ENCODE measurements at regions not wholly inside any gene's neighbourhood (a gene's known extent, or its start where the extent isn't known, plus 50 kb on each side); places are given as distances from the start of the nearest gene placed in this dataset.

DNA sequence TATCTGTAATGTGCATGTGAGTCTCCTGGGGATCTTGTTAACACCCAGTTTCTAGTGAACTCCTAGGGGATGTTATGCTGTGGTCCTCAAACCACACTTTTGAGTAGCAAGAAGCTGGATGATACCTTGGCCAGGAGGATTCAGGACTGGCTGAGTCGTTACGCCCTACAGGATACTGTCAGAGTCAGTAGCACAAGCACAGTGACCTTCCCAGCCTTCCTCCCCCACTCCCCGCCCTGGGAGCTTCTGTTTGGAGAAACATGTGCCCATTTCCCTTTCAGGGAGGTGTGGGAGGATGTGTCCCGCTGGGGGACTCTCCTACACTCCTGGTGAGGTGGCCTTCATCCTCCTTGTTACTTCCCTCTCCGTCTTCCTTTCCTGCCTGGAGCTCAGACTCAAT, 76.4 kb upstream of the TRPM1 start:
- WGBS, 2 donors: 50 to 61% methylated on average over 5 of the region's 5 CpGs
- Histone ChIP-seq H3K27me3 (no peaks in the 10 kb centered on the region), H3K36me3 (no peaks in the 10 kb centered on the region), H3K27ac (no peak overlapping the region), H3K4me1 (no peaks in the 10 kb centered on the region), H3K9me3 (peaks cover 0 to 10% (median 2%) of the 10 kb centered on the region in 4 donors), H3K4me3 (no peak overlapping the region)
- no peak for DNase-seq
- intact Hi-C loops (cut with DNase I): no loop called here
- TF ChIP-seq, protein P1, sequence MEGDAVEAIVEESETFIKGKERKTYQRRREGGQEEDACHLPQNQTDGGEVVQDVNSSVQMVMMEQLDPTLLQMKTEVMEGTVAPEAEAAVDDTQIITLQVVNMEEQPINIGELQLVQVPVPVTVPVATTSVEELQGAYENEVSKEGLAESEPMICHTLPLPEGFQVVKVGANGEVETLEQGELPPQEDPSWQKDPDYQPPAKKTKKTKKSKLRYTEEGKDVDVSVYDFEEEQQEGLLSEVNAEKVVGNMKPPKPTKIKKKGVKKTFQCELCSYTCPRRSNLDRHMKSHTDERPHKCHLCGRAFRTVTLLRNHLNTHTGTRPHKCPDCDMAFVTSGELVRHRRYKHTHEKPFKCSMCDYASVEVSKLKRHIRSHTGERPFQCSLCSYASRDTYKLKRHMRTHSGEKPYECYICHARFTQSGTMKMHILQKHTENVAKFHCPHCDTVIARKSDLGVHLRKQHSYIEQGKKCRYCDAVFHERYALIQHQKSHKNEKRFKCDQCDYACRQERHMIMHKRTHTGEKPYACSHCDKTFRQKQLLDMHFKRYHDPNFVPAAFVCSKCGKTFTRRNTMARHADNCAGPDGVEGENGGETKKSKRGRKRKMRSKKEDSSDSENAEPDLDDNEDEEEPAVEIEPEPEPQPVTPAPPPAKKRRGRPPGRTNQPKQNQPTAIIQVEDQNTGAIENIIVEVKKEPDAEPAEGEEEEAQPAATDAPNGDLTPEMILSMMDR (IDR thresholded peaks at IDR 0.05): no peak
- no peak for TF ChIP-seq EP300 (IDR thresholded peaks at IDR 0.05)
- TF ChIP-seq POLR2AphosphoS5 (IDR thresholded peaks at IDR 0.05): no peak
- TF ChIP-seq POLR2A (IDR thresholded peaks at IDR 0.05): no peak

DNA sequence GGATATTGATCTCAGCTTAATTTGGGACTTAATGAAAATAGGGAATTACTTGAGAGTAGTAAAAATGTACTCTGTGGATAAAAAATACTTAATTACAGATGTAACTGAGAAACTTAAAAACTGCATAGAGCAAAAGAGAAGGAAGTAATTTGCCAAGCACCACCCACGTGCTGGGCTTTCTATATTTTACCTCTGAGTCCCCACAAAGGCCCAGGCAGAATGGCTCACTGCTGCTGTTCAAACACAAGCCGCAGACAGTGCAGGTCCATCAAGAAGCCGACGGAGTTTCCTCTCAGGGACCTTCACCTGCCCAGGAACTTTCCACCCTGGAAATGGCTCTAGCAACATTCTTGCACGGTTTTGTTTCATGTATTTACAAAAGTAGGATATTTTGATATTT, 77.2 kb upstream of the TRPM1 start:
- TF ChIP-seq, protein P1 (IDR thresholded peaks at IDR 0.05): no peak
- TF ChIP-seq POLR2AphosphoS5 (IDR thresholded peaks at IDR 0.05): no peak
- no peak for TF ChIP-seq POLR2A (IDR thresholded peaks at IDR 0.05)
- TF ChIP-seq EP300 (IDR thresholded peaks at IDR 0.05): no peak
- no peaks in the 10 kb centered on the region for H3K27me3 ChIP-seq
- H3K9me3 ChIP-seq: peaks cover 0 to 10% (median 2%) of the 10 kb centered on the region in 4 donors
- WGBS, 2 donors: 63 to 74% methylated on average over 5 of the region's 5 CpGs
- H3K4me3 ChIP-seq: no peak overlapping the region
- H3K27ac ChIP-seq: no peak overlapping the region
- no peaks in the 10 kb centered on the region for H3K4me1 ChIP-seq
- intact Hi-C loops (cut with DNase I): no loop called here
- DNase-seq: no peak
- H3K36me3 ChIP-seq: no peaks in the 10 kb centered on the region

DNA sequence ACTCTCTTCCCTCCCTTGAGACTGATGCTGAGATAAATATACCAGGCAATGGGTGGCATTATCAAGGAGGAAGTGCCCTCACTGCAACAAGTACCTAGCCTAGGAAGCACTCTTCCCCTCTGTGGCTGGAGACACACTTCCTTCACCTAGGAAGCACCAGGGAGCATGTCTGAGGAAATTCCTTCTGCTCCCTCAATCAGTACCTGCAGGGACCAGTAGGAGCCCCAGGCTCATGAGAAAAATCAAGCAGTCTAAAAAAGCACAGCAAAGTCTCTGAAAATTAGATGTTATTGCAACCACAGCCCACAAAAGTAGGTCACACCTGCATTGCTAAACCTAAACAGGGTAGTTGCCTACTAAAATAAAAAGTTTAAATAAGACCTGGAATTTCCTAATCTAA, 78.2 kb upstream of the TRPM1 start:
- no peak for TF ChIP-seq POLR2A (IDR thresholded peaks at IDR 0.05)
- TF ChIP-seq, protein P1 (IDR thresholded peaks at IDR 0.05): no peak
- no peak for TF ChIP-seq EP300 (IDR thresholded peaks at IDR 0.05)
- TF ChIP-seq POLR2AphosphoS5 (IDR thresholded peaks at IDR 0.05): no peak
- H3K27me3 ChIP-seq: no peaks in the 10 kb centered on the region
- no peak for DNase-seq
- peaks cover 0 to 10% (median 2%) of the 10 kb centered on the region in 4 donors for H3K9me3 ChIP-seq
- intact Hi-C loops (cut with DNase I): no loop called here
- no peaks in the 10 kb centered on the region for H3K4me1 ChIP-seq
- H3K27ac ChIP-seq: no peak overlapping the region
- no peak overlapping the region for H3K4me3 ChIP-seq
- no peaks in the 10 kb centered on the region for H3K36me3 ChIP-seq

DNA sequence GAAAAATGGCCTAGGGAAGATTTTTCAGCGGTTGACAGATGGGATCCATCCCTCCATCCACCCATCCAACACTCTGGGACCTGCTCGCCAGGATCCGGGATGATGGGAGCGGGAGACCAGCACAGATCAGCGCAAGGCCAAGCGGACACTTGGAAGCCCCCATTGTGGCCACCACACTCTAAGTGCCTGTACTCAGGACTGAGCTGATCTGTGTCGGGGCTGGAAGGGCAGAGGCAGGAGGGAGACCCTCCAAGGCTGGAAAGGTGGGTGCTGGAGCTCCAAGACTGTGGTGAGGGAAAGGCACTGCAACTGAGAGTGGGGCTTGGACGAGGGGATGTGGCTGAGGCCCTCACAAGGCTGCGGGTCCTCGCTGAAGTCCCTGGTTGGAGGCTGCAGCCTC, 91.8 kb upstream of the TRPM1 start:
- Histone ChIP-seq H3K27me3 (no peaks in the 10 kb centered on the region), H3K36me3 (no peaks in the 10 kb centered on the region), H3K4me1 (no peaks in the 10 kb centered on the region), H3K4me3 (no peak overlapping the region), H3K27ac (no peak overlapping the region), H3K9me3 (no peaks in the 10 kb centered on the region)
- intact Hi-C loops (cut with DNase I): no loop called here
- WGBS, 2 donors: 97% methylated on average over 10 of the region's 10 CpGs
- no peak for TF ChIP-seq POLR2AphosphoS5 (IDR thresholded peaks at IDR 0.05)
- no peak for TF ChIP-seq POLR2A (IDR thresholded peaks at IDR 0.05)
- TF ChIP-seq, protein P1 (IDR thresholded peaks at IDR 0.05): no peak
- no peak for TF ChIP-seq EP300 (IDR thresholded peaks at IDR 0.05)
- DNase-seq: no peak

DNA sequence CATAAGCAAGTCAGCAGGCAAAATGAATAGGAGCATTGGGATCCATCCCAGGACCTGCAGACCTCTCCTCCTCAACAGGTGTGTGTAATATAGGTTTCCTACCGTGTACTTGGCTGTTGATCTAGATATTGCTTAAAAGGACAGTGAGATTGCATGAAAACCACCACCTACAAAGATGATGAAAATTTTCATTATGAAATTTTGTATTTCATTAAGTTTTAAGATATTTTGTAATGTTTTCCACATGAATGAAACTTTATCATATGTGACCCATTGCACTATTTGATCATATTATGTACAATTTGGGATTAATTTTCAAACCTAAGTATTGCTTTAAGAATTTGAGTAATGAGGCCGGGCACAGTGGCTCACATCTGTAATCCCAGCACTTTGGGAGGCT, 94.3 kb upstream of the TRPM1 start:
- Histone ChIP-seq H3K4me3 (no peak overlapping the region), H3K9me3 (no peaks in the 10 kb centered on the region), H3K27me3 (no peaks in the 10 kb centered on the region), H3K36me3 (no peaks in the 10 kb centered on the region), H3K4me1 (peaks cover 0 to 2% (median 0%) of the 10 kb centered on the region in 4 donors), H3K27ac (no peak overlapping the region)
- WGBS, 2 donors: 53 to 88% methylated on average over 2 of the region's 2 CpGs
- TF ChIP-seq EP300 (IDR thresholded peaks at IDR 0.05) (no peak), POLR2A (IDR thresholded peaks at IDR 0.05) (no peak), POLR2AphosphoS5 (IDR thresholded peaks at IDR 0.05) (no peak)
- TF ChIP-seq, protein P1 (IDR thresholded peaks at IDR 0.05): no peak
- intact Hi-C loops (cut with DNase I): no loop called here
- no peak for DNase-seq

All from sigmoid colon (tissue), 6 donors.